ENCODE measurements at regions not wholly inside any gene's neighbourhood (a gene's known extent, or its start where the extent isn't known, plus 50 kb on each side); places are given as distances from the start of the nearest gene placed in this dataset.

- Histone ChIP-seq H3K4ac (ENCODE audit: low read length) (no peak overlapping the region), H3K9me3 (replicated peaks in 1 of 2; ENCODE audit: control insufficient read depth in 2 of 2, insufficient read depth in 1 of 2, low read depth in 1 of 2, low read length in 2 of 2) (no peaks in the 10 kb centered on the region), H4K91ac (ENCODE audit: low read depth, low read length, poor library complexity) (no peak overlapping the region), H4K8ac (ENCODE audit: low read depth, low read length) (no peak overlapping the region), H2AFZ (ENCODE audit: low read length) (no peak overlapping the region), H3K79me1 (ENCODE audit: low read depth, low read length) (no peaks in the 10 kb centered on the region), H3K4me1 (ENCODE audit: control insufficient read depth in 2 of 2, insufficient read depth in 1 of 2, low read depth in 1 of 2, low read length in 2 of 2) (peaks cover 1 to 5% of the 10 kb centered on the region in 2 donors), H3K4me2 (ENCODE audit: insufficient read depth, low read length, poor library complexity, severe bottlenecking) (no peak overlapping the region), H2BK12ac (ENCODE audit: low read length) (no peak overlapping the region), H2AK5ac (ENCODE audit: low read depth, low read length) (no peak overlapping the region), H3K36me3 (replicated peaks in 1 of 2; ENCODE audit: control insufficient read depth in 2 of 2, insufficient read depth in 2 of 2, low read length in 2 of 2) (no peaks in the 10 kb centered on the region), H2BK5ac (ENCODE audit: low read length) (no peak overlapping the region), H2BK120ac (ENCODE audit: low read depth, low read length) (no peak overlapping the region), H2BK15ac (ENCODE audit: low read length) (no peak overlapping the region), H3K27ac (replicated peaks; ENCODE audit: low read length) (no peak overlapping the region), H3K4me3 (ENCODE audit: low read length in 2 of 2) (no peak overlapping the region), H3K14ac (ENCODE audit: low read length) (no peak overlapping the region), H3K23ac (ENCODE audit: low read depth, low read length, poor library complexity) (no peak overlapping the region), H3K9ac (ENCODE audit: low read depth, low read length, poor library complexity) (no peak overlapping the region), H3K27me3 (ENCODE audit: control insufficient read depth in 3 of 3, insufficient read depth in 3 of 3, low read depth in 1 of 3, low read length in 3 of 3) (peaks cover 0 to 4% (median 0%) of the 10 kb centered on the region in 3 experiments), H3K18ac (ENCODE audit: low read length) (no peak overlapping the region)
- DNase-seq (ENCODE audit: low spot score), result no peak
- no CpG with 5 or more reads among the region's 1 CpG for WGBS, 2 donors (ENCODE audit: extremely low coverage in 2 of 2, insufficient read length in 2 of 2, insufficient replicate concordance in 1 of 2)
Observed at GRCh38 chr2:117646099-117646498, 168.4 kb upstream of the DDX18 start.

GRCh38 chr2:117646872-117647271 is 167.6 kb upstream of the DDX18 start:
- Histone ChIP-seq H3K27me3 (ENCODE audit: control insufficient read depth in 3 of 3, insufficient read depth in 3 of 3, low read depth in 1 of 3, low read length in 3 of 3) (no peaks in the 10 kb centered on the region), H4K8ac (ENCODE audit: low read depth, low read length) (no peak overlapping the region), H3K18ac (ENCODE audit: low read length) (no peak overlapping the region), H3K4me2 (ENCODE audit: insufficient read depth, low read length, poor library complexity, severe bottlenecking) (no peak overlapping the region), H3K4me3 (ENCODE audit: low read length in 2 of 2) (no peak overlapping the region), H3K23ac (ENCODE audit: low read depth, low read length, poor library complexity) (no peak overlapping the region), H2AK5ac (ENCODE audit: low read depth, low read length) (no peak overlapping the region), H2AFZ (ENCODE audit: low read length) (no peak overlapping the region), H3K4ac (ENCODE audit: low read length) (no peak overlapping the region), H2BK15ac (ENCODE audit: low read length) (no peak overlapping the region), H3K27ac (replicated peaks; ENCODE audit: low read length) (no peak overlapping the region), H2BK12ac (ENCODE audit: low read length) (no peak overlapping the region), H2BK5ac (ENCODE audit: low read length) (no peak overlapping the region), H3K79me1 (ENCODE audit: low read depth, low read length) (no peaks in the 10 kb centered on the region), H3K36me3 (replicated peaks in 1 of 2; ENCODE audit: control insufficient read depth in 2 of 2, insufficient read depth in 2 of 2, low read length in 2 of 2) (no peaks in the 10 kb centered on the region), H3K9ac (ENCODE audit: low read depth, low read length, poor library complexity) (no peak overlapping the region), H3K14ac (ENCODE audit: low read length) (no peak overlapping the region), H4K91ac (ENCODE audit: low read depth, low read length, poor library complexity) (no peak overlapping the region), H3K4me1 (ENCODE audit: control insufficient read depth in 2 of 2, insufficient read depth in 1 of 2, low read depth in 1 of 2, low read length in 2 of 2) (peaks cover 1 to 5% of the 10 kb centered on the region in 2 donors), H3K9me3 (replicated peaks in 1 of 2; ENCODE audit: control insufficient read depth in 2 of 2, insufficient read depth in 1 of 2, low read depth in 1 of 2, low read length in 2 of 2) (no peaks in the 10 kb centered on the region), H2BK120ac (ENCODE audit: low read depth, low read length) (no peak overlapping the region)
- DNase-seq (ENCODE audit: low spot score), result no peak
- WGBS, 2 donors (ENCODE audit: extremely low coverage in 2 of 2, insufficient read length in 2 of 2, insufficient replicate concordance in 1 of 2), result no CpG with 5 or more reads among the region's 1 CpG

GRCh38 chr2:117656546-117656945 is 157.9 kb upstream of the DDX18 start:
- Histone ChIP-seq H2AK5ac (ENCODE audit: low read depth, low read length) (no peak overlapping the region), H3K4me1 (ENCODE audit: control insufficient read depth in 2 of 2, insufficient read depth in 1 of 2, low read depth in 1 of 2, low read length in 2 of 2) (peaks cover 8 to 15% of the 10 kb centered on the region in 2 donors), H3K27me3 (ENCODE audit: control insufficient read depth in 3 of 3, insufficient read depth in 3 of 3, low read depth in 1 of 3, low read length in 3 of 3) (no peaks in the 10 kb centered on the region), H4K8ac (ENCODE audit: low read depth, low read length) (no peak overlapping the region), H4K91ac (ENCODE audit: low read depth, low read length, poor library complexity) (no peak overlapping the region), H3K27ac (replicated peaks; ENCODE audit: low read length) (no peak overlapping the region), H3K4me2 (ENCODE audit: insufficient read depth, low read length, poor library complexity, severe bottlenecking) (no peak overlapping the region), H3K79me1 (ENCODE audit: low read depth, low read length) (no peaks in the 10 kb centered on the region), H3K18ac (ENCODE audit: low read length) (no peak overlapping the region), H3K36me3 (replicated peaks in 1 of 2; ENCODE audit: control insufficient read depth in 2 of 2, insufficient read depth in 2 of 2, low read length in 2 of 2) (no peaks in the 10 kb centered on the region), H3K4ac (ENCODE audit: low read length) (no peak overlapping the region), H3K9me3 (replicated peaks in 1 of 2; ENCODE audit: control insufficient read depth in 2 of 2, insufficient read depth in 1 of 2, low read depth in 1 of 2, low read length in 2 of 2) (no peaks in the 10 kb centered on the region), H2BK15ac (ENCODE audit: low read length) (no peak overlapping the region), H3K4me3 (ENCODE audit: low read length in 2 of 2) (no peak overlapping the region), H2BK5ac (ENCODE audit: low read length) (no peak overlapping the region), H3K14ac (ENCODE audit: low read length) (no peak overlapping the region), H3K23ac (ENCODE audit: low read depth, low read length, poor library complexity) (no peak overlapping the region), H2BK120ac (ENCODE audit: low read depth, low read length) (no peak overlapping the region), H2BK12ac (ENCODE audit: low read length) (no peak overlapping the region), H2AFZ (ENCODE audit: low read length) (no peak overlapping the region), H3K9ac (ENCODE audit: low read depth, low read length, poor library complexity) (no peak overlapping the region)
- no peak for DNase-seq (ENCODE audit: low spot score)
- WGBS, 2 donors (ENCODE audit: extremely low coverage in 2 of 2, insufficient read length in 2 of 2, insufficient replicate concordance in 1 of 2), result no CpG with 5 or more reads among the region's 4 CpGs

DNA sequence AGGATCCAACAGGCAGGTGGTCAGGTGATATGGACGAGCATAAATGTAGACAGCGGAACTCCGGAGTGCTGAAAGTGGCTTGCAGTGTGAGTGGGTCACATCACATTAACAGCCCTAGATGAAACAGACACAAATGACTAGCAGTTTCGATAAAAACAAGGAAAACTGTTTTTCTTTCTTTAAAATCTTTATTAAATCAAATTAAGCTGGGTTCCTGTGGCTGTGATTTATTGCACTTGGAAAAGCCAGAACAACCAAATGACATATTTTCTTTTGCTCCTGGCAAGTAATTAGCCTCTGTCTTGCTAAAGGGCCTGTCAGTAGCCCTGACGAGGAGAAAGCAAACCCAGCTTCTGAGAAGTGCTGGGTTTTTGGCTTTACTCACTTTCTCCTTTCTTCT is 152.9 kb upstream of the DDX18 start:
- Histone ChIP-seq H2BK12ac (ENCODE audit: low read length) (no peak overlapping the region), H3K27ac (replicated peaks; ENCODE audit: low read length) (no peak overlapping the region), H2BK120ac (ENCODE audit: low read depth, low read length) (no peak overlapping the region), H3K4ac (ENCODE audit: low read length) (no peak overlapping the region), H2AFZ (ENCODE audit: low read length) (peak overlapping the region; percentile 79), H3K27me3 (ENCODE audit: control insufficient read depth in 3 of 3, insufficient read depth in 3 of 3, low read depth in 1 of 3, low read length in 3 of 3) (no peaks in the 10 kb centered on the region), H3K4me3 (ENCODE audit: low read length in 2 of 2) (no peak overlapping the region), H3K4me2 (ENCODE audit: insufficient read depth, low read length, poor library complexity, severe bottlenecking) (no peak overlapping the region), H3K18ac (ENCODE audit: low read length) (no peak overlapping the region), H2BK5ac (ENCODE audit: low read length) (no peak overlapping the region), H3K79me1 (ENCODE audit: low read depth, low read length) (no peaks in the 10 kb centered on the region), H4K8ac (ENCODE audit: low read depth, low read length) (no peak overlapping the region), H3K14ac (ENCODE audit: low read length) (no peak overlapping the region), H2BK15ac (ENCODE audit: low read length) (no peak overlapping the region), H3K9me3 (replicated peaks in 1 of 2; ENCODE audit: control insufficient read depth in 2 of 2, insufficient read depth in 1 of 2, low read depth in 1 of 2, low read length in 2 of 2) (no peaks in the 10 kb centered on the region), H2AK5ac (ENCODE audit: low read depth, low read length) (no peak overlapping the region), H3K4me1 (ENCODE audit: control insufficient read depth in 2 of 2, insufficient read depth in 1 of 2, low read depth in 1 of 2, low read length in 2 of 2) (peaks cover 8 to 24% of the 10 kb centered on the region in 2 donors), H3K23ac (ENCODE audit: low read depth, low read length, poor library complexity) (no peak overlapping the region), H4K91ac (ENCODE audit: low read depth, low read length, poor library complexity) (no peak overlapping the region), H3K36me3 (replicated peaks in 1 of 2; ENCODE audit: control insufficient read depth in 2 of 2, insufficient read depth in 2 of 2, low read length in 2 of 2) (no peaks in the 10 kb centered on the region), H3K9ac (ENCODE audit: low read depth, low read length, poor library complexity) (no peak overlapping the region)
- no peak for DNase-seq (ENCODE audit: low spot score)
- no CpG with 5 or more reads among the region's 5 CpGs for WGBS, 2 donors (ENCODE audit: extremely low coverage in 2 of 2, insufficient read length in 2 of 2, insufficient replicate concordance in 1 of 2)

Measured in neuronal stem cell (in vitro differentiated cells).